Skeletal muscle tissue (tissue), 3 donors: ENCODE measurements at regions not wholly inside any gene's neighbourhood (a gene's known extent, or its start where the extent isn't known, plus 50 kb on each side); places are given as distances from the start of the nearest gene placed in this dataset.

ENCODE experiments used
- H3K27ac ChIP-seq: one replicate; pipeline ENCODE4 v1.7.0; 2013; ENCODE audit warnings: mild to moderate bottlenecking, low read depth, low read length, inconsistent platforms
- H3K27me3 ChIP-seq, 3 donors: one replicate each; pipeline ENCODE4 v1.7.0; 2013; ENCODE audit warnings: low read length in 3 of 3; ENCODE audit not compliant: control insufficient read depth in 3 of 3, insufficient read depth in 3 of 3
- H3K36me3 ChIP-seq, 3 donors: one replicate each; pipeline ENCODE4 v1.7.0; 2013; ENCODE audit warnings: low read length in 3 of 3; ENCODE audit not compliant: control insufficient read depth in 3 of 3, insufficient read depth in 3 of 3
- H3K4me1 ChIP-seq, 3 donors: one replicate each; pipeline ENCODE4 v1.7.0; 2013; ENCODE audit warnings: low read length in 3 of 3, mild to moderate bottlenecking in 3 of 3; ENCODE audit not compliant: control insufficient read depth in 3 of 3, insufficient read depth in 3 of 3
- H3K4me3 ChIP-seq, 3 donors: one replicate each; pipeline ENCODE4 v1.7.0; 2013; ENCODE audit warnings: low read length in 3 of 3
- H3K9ac ChIP-seq, 3 donors: one replicate each; pipeline ENCODE4 v1.7.0; 2013; ENCODE audit warnings: low read length in 3 of 3, mild to moderate bottlenecking in 3 of 3, moderate library complexity in 2 of 3, low read depth in 1 of 3
- H3K9me3 ChIP-seq, 3 donors: one replicate each; pipeline ENCODE4 v1.7.0; 2013; ENCODE audit warnings: low read length in 3 of 3; ENCODE audit not compliant: control insufficient read depth in 3 of 3
- donor health status: Osteomylitis.

DNA sequence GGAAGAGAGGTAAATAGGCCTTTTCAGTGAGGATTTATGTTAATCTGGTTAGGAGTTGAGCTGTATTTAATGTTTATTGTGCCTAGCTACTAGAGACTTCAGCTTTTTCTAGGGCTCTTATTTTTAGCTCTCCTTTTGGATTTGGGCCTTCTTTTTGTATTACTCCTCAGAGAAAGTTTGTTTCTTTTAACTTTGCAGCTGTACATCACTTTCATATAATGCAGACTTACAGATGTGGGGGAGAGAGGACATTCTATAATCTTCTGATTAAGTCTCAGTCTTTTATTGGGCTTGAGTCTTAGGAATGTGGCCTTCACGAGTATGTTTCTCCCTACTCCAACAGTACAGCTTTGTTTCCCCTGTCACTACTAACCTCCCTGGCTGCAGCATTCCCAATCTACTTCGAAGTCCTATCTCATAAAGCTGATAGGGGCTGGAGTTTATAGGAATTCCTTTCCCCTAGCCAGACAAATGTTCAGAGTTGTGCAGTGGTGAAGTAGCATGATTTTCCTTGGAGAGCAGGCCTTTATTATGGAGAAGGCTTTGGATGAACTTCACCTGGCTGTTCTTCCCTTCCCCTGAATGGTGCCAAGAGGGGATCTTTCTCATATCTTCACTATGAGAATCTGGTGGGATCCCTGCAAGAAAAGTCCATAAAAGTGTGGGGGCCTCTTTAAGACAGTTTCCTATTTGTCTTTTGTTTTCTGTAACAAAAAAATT, 82.2 kb upstream of the CBLB start:
- Histone ChIP-seq H3K4me3 (no peak overlapping the region), H3K9ac (no peak overlapping the region), H3K4me1 (no peaks in the 10 kb centered on the region), H3K36me3 (no peaks in the 10 kb centered on the region), H3K9me3 (no peaks in the 10 kb centered on the region), H3K27me3 (no peaks in the 10 kb centered on the region), H3K27ac (no peak overlapping the region)

GRCh38 chr3:105953831-105954230, 85.0 kb upstream of the CBLB start:
- Histone ChIP-seq H3K36me3 (no peaks in the 10 kb centered on the region), H3K4me1 (no peaks in the 10 kb centered on the region)

DNA sequence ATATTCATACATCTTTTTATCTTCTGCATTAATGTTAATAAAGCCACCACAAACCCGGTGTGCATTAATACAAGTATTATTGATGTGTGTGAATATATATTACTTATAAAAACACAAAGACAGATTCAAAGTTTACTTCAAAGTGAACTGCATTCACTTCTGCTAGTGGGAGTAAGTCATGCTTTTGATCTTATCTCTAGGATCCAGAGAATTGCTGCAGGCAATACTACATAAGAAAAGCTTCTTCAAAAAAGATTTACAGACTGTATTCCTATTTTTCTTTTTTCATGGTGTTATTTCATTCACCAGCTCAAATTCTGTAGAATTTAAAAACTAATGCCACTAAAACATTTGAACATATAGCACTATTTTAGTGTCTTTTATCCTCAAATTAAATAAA, 87.5 kb upstream of the CBLB start:
- Histone ChIP-seq H3K27ac (no peak overlapping the region), H3K4me3 (no peak overlapping the region), H3K4me1 (no peaks in the 10 kb centered on the region), H3K27me3 (no peaks in the 10 kb centered on the region), H3K36me3 (no peaks in the 10 kb centered on the region), H3K9me3 (no peaks in the 10 kb centered on the region), H3K9ac (no peak overlapping the region)

More at GRCh38 chr3:105953831-105954230, 85.0 kb upstream of the CBLB start:
- H3K4me3 ChIP-seq: no peak overlapping the region
- no peak overlapping the region for H3K27ac ChIP-seq
- H3K27me3 ChIP-seq: no peaks in the 10 kb centered on the region
- H3K9me3 ChIP-seq: no peaks in the 10 kb centered on the region
- no peak overlapping the region for H3K9ac ChIP-seq

DNA sequence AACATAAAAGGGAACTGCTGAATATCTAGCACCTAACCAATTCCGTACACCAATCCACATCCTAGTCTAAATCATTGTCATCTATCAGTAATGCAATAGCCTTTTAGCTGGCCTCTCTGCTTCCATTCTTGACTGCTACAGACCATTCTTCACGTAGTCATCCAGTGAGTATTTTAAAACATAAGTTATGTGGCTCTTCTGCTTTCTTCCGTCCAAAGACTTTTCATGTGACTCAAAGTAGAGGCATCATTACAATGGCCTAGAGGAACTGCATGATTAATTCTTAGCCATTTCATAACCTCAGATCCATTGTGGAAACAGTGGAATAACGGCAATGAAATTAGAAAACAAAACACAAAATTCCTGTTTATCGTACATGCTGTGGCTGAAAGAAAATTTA, 88.9 kb upstream of the CBLB start:
- H3K36me3 ChIP-seq: no peaks in the 10 kb centered on the region
- H3K27ac ChIP-seq: no peak overlapping the region
- no peaks in the 10 kb centered on the region for H3K4me1 ChIP-seq
- no peaks in the 10 kb centered on the region for H3K27me3 ChIP-seq
- H3K4me3 ChIP-seq: no peak overlapping the region
- H3K9ac ChIP-seq: no peak overlapping the region
- no peaks in the 10 kb centered on the region for H3K9me3 ChIP-seq

DNA sequence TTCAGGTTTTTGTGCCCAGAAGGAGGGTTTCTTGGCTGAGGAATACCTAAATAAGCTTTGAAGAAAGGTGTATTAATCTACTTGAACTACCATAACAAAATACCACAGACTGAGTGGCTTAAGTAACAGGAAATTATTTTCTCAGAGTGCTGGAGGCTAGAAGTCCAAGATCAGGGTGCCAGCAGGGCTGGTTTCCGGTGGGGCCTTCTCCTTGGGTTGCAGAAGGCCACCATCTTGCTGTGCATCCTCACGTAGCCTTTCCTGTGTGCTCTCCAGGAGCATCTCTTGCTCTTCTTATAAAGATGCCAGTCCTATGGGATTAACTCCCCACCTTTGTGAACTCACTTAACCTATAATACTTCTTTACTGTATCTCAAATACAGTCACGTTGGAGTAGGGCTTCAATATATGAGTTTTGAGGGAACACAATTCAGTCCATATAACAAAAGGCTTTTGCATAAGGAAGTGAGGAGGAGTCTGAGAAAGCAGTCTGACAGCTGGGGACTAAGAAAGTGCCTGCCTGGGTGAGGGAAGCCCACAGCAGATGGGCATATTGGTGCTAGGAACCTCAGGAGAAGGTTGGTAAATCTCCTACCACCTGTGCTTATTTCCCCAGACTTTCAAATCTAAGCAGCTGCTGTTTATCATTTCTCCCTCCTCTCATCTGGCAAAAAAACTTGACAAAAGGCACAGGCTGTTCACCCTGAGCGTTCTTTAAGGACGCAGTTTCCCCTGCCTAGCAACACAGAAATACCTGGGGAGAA, 89.6 kb upstream of the CBLB start:
- no peak overlapping the region for H3K9ac ChIP-seq
- no peak overlapping the region for H3K27ac ChIP-seq
- no peak overlapping the region for H3K4me3 ChIP-seq
- H3K4me1 ChIP-seq: no peaks in the 10 kb centered on the region
- H3K27me3 ChIP-seq: no peaks in the 10 kb centered on the region
- H3K9me3 ChIP-seq: no peaks in the 10 kb centered on the region
- no peaks in the 10 kb centered on the region for H3K36me3 ChIP-seq

GRCh38 chr3:105959851-105960250, 91.0 kb upstream of the CBLB start:
- Histone ChIP-seq H3K27ac (no peak overlapping the region), H3K4me3 (no peak overlapping the region), H3K9ac (no peak overlapping the region), H3K27me3 (no peaks in the 10 kb centered on the region), H3K9me3 (no peaks in the 10 kb centered on the region), H3K36me3 (no peaks in the 10 kb centered on the region), H3K4me1 (no peaks in the 10 kb centered on the region)

- Histone ChIP-seq H3K9me3 (no peaks in the 10 kb centered on the region), H3K27me3 (no peaks in the 10 kb centered on the region), H3K36me3 (no peaks in the 10 kb centered on the region), H3K9ac (no peak overlapping the region), H3K4me3 (no peak overlapping the region), H3K4me1 (no peaks in the 10 kb centered on the region), H3K27ac (no peak overlapping the region)
These were observed 91.6 kb upstream of the CBLB start for GRCh38 chr3:105960381-105960780.

DNA sequence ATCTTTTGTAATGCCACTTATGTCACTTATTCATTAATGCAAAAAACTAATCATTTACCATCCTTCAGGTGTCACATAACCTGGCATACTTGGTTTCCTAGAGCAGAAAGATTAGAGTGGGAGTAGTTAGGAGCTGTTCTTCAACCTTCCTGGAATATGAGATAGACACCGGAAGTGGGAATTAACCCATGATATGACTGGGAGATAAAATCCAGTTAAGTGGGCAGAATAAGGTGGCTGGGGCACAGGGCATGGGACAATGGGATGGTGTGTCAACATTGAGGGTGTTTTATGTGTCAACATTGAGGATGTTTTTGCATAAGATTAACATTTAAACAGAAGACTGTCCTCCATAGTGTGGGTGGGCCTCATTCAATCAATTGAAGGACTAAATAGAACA, 94.3 kb upstream of the CBLB start:
- Histone ChIP-seq H3K9ac (no peak overlapping the region), H3K9me3 (no peaks in the 10 kb centered on the region)

GRCh38 chr3:105965384-105965783, 96.6 kb upstream of the CBLB start:
- Histone ChIP-seq H3K27ac (no peak overlapping the region), H3K4me3 (no peak overlapping the region), H3K36me3 (no peaks in the 10 kb centered on the region), H3K4me1 (no peaks in the 10 kb centered on the region), H3K9ac (no peak overlapping the region), H3K9me3 (no peaks in the 10 kb centered on the region), H3K27me3 (no peaks in the 10 kb centered on the region)

More for the DNA sequence above, 94.3 kb upstream of the CBLB start:
- Histone ChIP-seq H3K4me1 (no peaks in the 10 kb centered on the region), H3K4me3 (no peak overlapping the region), H3K36me3 (no peaks in the 10 kb centered on the region), H3K27me3 (no peaks in the 10 kb centered on the region), H3K27ac (no peak overlapping the region)

DNA sequence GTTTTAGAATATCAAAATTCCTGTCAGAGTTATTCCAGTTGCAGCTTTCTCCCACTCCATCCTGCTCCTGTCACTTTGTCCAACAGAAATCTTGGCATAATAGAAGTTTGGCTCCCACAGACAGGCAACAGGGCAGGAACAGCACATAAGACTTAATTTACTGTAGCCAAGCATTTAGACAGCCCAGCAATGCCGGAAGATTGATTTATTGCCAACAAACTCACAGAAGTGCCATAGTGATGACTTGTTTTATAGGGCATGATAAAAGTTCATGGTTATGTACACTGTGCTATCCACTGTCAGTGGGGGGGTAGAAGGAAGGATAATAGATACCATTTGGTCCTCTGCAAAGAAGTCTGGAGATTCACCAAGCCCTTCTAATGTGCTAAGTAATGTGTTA, 98.3 kb upstream of the CBLB start:
- Histone ChIP-seq H3K9ac (no peak overlapping the region), H3K27ac (no peak overlapping the region), H3K9me3 (no peaks in the 10 kb centered on the region), H3K36me3 (no peaks in the 10 kb centered on the region), H3K4me1 (no peaks in the 10 kb centered on the region), H3K4me3 (no peak overlapping the region), H3K27me3 (no peaks in the 10 kb centered on the region)
